VCaP (cell line): ENCODE measurements at regions not wholly inside any gene's neighbourhood (a gene's known extent, or its start where the extent isn't known, plus 50 kb on each side); places are given as distances from the start of the nearest gene placed in this dataset.

Experiments used
- H3K27ac ChIP-seq: fragments of 450-650 bp; 2 replicates; pipeline ENCODE4 v1.5.1; 2017
- TF ChIP-seq, protein P1 (sequence below): fragments of 450-650 bp; conservative IDR thresholded peaks from 2 replicates; pipeline ENCODE4 v1.5.1; 2017; ENCODE audit warnings: mild to moderate bottlenecking, moderate library complexity

DNA sequence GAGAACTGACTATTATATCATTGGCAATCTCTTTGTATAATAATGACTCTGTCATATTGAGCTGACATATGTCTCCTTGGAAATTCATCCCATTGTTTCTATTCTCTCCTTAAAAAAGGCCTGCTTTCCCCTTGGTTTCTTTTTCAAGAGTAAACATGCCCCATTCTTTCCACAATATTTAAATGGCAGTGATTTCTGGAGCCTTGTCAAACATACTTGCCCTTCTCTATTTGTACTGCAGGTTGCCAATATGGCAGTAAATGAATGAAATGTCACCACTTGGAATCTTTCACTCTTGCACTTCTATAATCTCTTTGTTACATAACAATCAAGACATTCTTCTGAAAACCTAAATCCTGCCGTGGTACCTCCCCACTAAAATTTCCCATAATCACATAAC is 1265.1 kb upstream of the CDH8 start:
- H3K27ac ChIP-seq = no peak overlapping the region
- TF ChIP-seq, protein P1, sequence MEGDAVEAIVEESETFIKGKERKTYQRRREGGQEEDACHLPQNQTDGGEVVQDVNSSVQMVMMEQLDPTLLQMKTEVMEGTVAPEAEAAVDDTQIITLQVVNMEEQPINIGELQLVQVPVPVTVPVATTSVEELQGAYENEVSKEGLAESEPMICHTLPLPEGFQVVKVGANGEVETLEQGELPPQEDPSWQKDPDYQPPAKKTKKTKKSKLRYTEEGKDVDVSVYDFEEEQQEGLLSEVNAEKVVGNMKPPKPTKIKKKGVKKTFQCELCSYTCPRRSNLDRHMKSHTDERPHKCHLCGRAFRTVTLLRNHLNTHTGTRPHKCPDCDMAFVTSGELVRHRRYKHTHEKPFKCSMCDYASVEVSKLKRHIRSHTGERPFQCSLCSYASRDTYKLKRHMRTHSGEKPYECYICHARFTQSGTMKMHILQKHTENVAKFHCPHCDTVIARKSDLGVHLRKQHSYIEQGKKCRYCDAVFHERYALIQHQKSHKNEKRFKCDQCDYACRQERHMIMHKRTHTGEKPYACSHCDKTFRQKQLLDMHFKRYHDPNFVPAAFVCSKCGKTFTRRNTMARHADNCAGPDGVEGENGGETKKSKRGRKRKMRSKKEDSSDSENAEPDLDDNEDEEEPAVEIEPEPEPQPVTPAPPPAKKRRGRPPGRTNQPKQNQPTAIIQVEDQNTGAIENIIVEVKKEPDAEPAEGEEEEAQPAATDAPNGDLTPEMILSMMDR = no peak

DNA sequence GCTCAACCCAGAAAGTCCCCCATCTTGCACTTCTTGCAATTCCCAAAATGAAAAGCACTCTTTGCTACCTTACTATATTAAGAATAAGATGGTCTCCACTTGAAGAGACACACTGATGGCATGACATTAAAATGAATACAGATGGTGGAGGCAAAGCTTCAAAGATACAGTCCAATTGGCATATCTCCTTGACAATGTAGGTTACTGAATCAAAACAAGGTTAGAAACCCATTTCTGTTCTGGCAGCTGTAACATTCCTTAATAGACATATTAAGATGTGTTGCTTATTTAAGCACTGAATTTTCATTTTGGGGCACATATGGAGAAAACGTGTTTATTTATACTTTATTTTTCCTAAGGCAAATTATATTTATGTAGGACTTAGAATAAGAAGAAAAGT is 1262.8 kb upstream of the CDH8 start:
- TF ChIP-seq, protein P1 = no peak
- no peak overlapping the region for H3K27ac ChIP-seq

- TF ChIP-seq, protein P1 = no peak
- no peak overlapping the region for H3K27ac ChIP-seq
Observed at GRCh38 chr16:63292036-63292435, 1255.8 kb upstream of the CDH8 start.

DNA sequence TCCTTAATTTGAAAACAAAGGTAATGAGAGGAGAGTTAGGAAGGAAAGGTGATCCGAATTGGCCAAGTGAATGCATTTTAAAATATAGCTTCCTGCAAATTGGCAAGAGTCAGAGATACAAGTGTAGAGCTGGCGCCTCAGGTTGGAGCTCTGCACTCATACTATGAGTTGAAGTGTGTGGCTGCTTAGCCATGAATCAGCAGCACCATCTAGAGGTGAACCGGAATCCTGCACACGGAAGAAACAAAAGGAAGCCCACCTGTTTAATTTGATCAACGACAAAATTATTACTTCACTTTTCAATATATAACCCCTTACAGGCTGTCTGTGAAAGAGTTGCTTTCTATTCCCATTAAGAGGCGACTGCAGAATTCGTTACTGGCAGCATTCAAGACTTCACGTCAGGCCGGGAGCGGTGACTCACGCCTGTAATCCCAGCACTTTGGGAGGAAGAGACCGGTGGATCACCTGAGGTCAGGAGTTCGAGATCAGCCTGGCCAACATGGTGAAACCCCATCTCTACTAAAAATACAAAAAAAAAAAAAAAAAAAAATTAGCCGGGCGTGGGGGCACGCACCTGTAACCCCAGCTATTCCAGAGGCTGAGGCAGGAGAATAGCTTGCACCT is 1253.7 kb upstream of the CDH8 start:
- H3K27ac ChIP-seq = no peak overlapping the region
- TF ChIP-seq, protein P1 = peak; percentile 59

- TF ChIP-seq, protein P1 = no peak
- no peak overlapping the region for H3K27ac ChIP-seq
Observed at GRCh38 chr16:63287401-63287800, 1251.2 kb upstream of the CDH8 start.

DNA sequence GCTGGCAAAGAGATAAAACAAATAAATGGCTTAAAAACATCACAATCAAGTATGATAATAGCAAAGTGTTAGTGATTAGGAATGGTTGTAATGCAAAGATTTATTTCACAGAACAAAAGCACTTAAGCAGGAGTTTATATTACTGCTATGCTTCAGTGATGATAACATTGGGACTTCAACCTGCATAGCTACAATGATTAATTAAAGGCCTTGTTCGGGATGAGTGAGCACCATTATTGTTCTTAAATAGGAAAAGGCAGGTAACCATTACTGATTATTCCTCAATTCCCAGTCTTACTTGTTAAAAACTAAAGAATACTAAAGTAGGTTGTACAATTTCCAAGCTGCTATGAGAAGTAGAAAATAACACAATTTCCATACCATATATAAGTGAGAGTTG is 1247.5 kb upstream of the CDH8 start:
- TF ChIP-seq, protein P1 = no peak
- no peak overlapping the region for H3K27ac ChIP-seq

GRCh38 chr16:63244631-63245030 is 1208.4 kb upstream of the CDH8 start:
- H3K27ac ChIP-seq = no peak overlapping the region
- TF ChIP-seq, protein P1 = no peak
